Adrenal gland (tissue), 9 donors: ENCODE measurements at regions not wholly inside any gene's neighbourhood (a gene's known extent, or its start where the extent isn't known, plus 50 kb on each side); places are given as distances from the start of the nearest gene placed in this dataset.

Experiments
- DNase-seq, 7 donors: peaks; one replicate each; pipeline ENCODE4 v3.0.0-alpha.2; 2019 to 2020
- H3K27ac ChIP-seq, 5 donors: fragments of 200-600 bp; sonication (generic) in 4 of 5; 1 replicate in 3 of 5; 2 replicates in 2 of 5; pipeline versions ENCODE4 v1.5.1 to v1.8.0; 2016 to 2020; ENCODE audit warnings: mild to moderate bottlenecking in 1 of 5
- H3K27me3 ChIP-seq: fragments of 200-600 bp; 2 replicates; pipeline ENCODE4 v1.8.0; 2021
- H3K36me3 ChIP-seq, 2 donors: fragments of 200-600 bp; replicated peaks in 1 of 2; 1 replicate in 1 of 2; 2 replicates in 1 of 2; pipeline versions ENCODE4 v1.5.1 to v1.8.0; 2018 to 2022
- H3K4me1 ChIP-seq, 2 donors: fragments of 200-600 bp; replicated peaks in 1 of 2; 1 replicate in 1 of 2; 2 replicates in 1 of 2; pipeline versions ENCODE4 v1.5.1 to v1.8.0; 2018 to 2021
- H3K4me3 ChIP-seq, 4 donors: fragments of 200-600 bp; sonication (generic) in 3 of 4; one replicate each; pipeline ENCODE4 v1.5.1; 2016 to 2018
- H3K9me3 ChIP-seq, 3 donors: fragments of 200-600 bp; sonication (generic) in 1 of 3; replicated peaks in 1 of 3; 1 replicate in 2 of 3; 2 replicates in 1 of 3; pipeline versions ENCODE4 v1.5.1 to v1.8.0; 2016 to 2021
- CTCF ChIP-seq, 6 experiments: fragments of 450-650 bp in 4 of 6; fragments of 200-600 bp in 2 of 6; sonication (generic) in 1 of 6; IDR thresholded peaks; 1 replicate in 5 of 6; 2 replicates in 1 of 6; pipeline versions ENCODE4 v1.5.1 to v1.8.0; 2016 to 2021; ENCODE audit warnings: antibody characterized with exemption in 6 of 6, mild to moderate bottlenecking in 2 of 6, moderate library complexity in 1 of 6
- POLR2A ChIP-seq, 2 donors: fragments of 450-650 bp; IDR thresholded peaks; one replicate each; pipeline ENCODE4 v1.6.1; 2017; ENCODE audit warnings: antibody characterized with exemption in 2 of 2, mild to moderate bottlenecking in 2 of 2, moderate library complexity in 1 of 2
- WGBS, 4 donors: extraction: QIAGEN DNeasy Blood & Tissue Kit in 2 of 4; methylation state at CpG; one replicate each; pipeline versions ENCODE4 v1.1.5 to v1.1.7; 2013 to 2017; 5-methylcytosine and 5-hydroxymethylcytosine counted together
- intact Hi-C, 2 donors: fragments of 100-400 bp; cut with DNase I; formaldehyde crosslinking; loops; one replicate each; pipeline versions ENCODE4 v1.14.1 to v1.15.0; 2022 to 2023
- donor health status: healthy with polysubstance abuse.
- donor health status: Bipolar disorder and iron deficiency.
- donor health status: DM: yes; HTN: yes; CAD: no.
- donor health status: DM: no; HTN: no; CAD: no.
- donor health status: DM: no; HTN: no; CAD: no.

DNA sequence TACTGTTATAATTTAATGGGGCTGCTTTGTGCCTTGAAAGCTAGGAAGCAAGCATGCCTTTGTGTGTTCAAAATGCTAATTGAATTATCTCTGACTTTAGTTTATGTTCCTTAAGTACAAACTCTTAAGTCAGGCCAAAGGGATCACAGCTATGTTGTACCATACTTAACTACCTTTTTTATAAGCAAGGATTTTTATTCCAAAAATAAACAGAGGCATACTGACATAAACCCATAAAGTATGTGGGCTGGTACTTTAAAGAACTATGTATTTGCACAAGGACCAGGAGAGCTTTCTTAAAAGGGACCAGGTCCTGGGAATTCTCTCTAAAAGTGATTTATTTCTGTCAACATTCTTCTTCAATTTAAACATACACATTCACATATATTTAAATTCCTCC lies 57.8 kb upstream of the HCCS start:
- H3K9me3 ChIP-seq = no peaks in the 10 kb centered on the region
- H3K36me3 ChIP-seq = no peaks in the 10 kb centered on the region
- no peak overlapping the region for H3K4me3 ChIP-seq
- no peak overlapping the region for H3K27ac ChIP-seq
- no peak for TF ChIP-seq CTCF (IDR thresholded peaks at IDR 0.05)
- TF ChIP-seq POLR2A (IDR thresholded peaks at IDR 0.05) = no peak
- no peak for DNase-seq
- intact Hi-C loops = no loop called here
- no peaks in the 10 kb centered on the region for H3K27me3 ChIP-seq
- no peaks in the 10 kb centered on the region for H3K4me1 ChIP-seq

DNA sequence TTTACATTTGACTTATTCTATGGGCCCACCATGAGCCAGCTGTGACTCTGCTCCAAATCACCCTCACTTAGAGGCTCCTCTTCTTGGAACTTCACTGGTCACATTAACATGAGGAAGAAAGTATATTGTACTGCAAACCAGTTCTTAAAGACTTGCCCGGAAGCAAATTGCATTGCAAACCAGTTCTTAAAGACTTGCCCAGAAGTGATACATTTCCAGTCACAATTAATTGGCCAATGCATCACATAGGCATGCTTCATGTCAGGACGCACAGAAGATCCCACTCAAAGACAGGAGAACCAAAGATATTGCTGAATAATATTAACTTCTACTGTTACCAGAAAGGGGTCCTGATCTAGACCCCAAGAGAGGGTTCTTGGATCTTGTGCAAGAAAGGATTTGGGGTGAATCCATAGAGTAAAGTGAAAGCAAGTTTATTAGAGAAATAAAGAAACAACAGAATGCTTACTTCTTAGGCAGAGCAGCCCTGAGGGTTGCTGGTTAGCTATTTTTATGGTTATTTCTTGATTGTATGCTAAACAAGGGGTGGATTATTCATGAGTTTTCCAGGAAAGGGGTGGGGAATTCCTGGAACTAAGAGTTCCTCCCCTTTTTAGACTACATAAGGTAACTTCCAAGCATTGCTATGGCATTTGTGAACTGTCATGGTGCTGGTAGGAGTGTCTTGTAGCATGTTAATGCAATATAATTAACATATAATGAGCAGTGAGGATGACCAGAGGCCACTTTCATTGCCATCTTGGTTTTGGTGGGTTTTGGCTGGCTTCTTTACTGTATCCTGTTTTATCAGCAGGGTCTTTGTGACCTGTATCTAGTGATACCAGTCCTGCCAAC lies 54.6 kb upstream of the HCCS start:
- H3K27me3 ChIP-seq = peaks cover 4% of the 10 kb centered on the region
- WGBS, 4 donors = 84 to 100% (median 93%) methylated on average over 2 of the region's 2 CpGs
- TF ChIP-seq CTCF (IDR thresholded peaks at IDR 0.05) (no peak), POLR2A (IDR thresholded peaks at IDR 0.05) (no peak)
- H3K27ac ChIP-seq = no peak overlapping the region
- H3K36me3 ChIP-seq = no peaks in the 10 kb centered on the region
- H3K4me3 ChIP-seq = no peak overlapping the region
- intact Hi-C loops = no loop called here
- no peak for DNase-seq
- no peaks in the 10 kb centered on the region for H3K9me3 ChIP-seq
- H3K4me1 ChIP-seq = no peaks in the 10 kb centered on the region

- H3K36me3 ChIP-seq = no peaks in the 10 kb centered on the region
- intact Hi-C loops = no loop called here
- no peak for DNase-seq
- TF ChIP-seq POLR2A (IDR thresholded peaks at IDR 0.05) (no peak), CTCF (IDR thresholded peaks at IDR 0.05) (no peak)
- H3K9me3 ChIP-seq = no peaks in the 10 kb centered on the region
- H3K4me1 ChIP-seq = no peaks in the 10 kb centered on the region
- H3K27me3 ChIP-seq = peaks cover 4% of the 10 kb centered on the region
- WGBS, 4 donors = 56 to 100% (median 81%) methylated on average over 2 of the region's 2 CpGs
- no peak overlapping the region for H3K27ac ChIP-seq
- H3K4me3 ChIP-seq = no peak overlapping the region
Observed at GRCh38 chrX:11059933-11060332, 51.2 kb upstream of the HCCS start.
